HG03571 (cell line): ENCODE measurements at regions not wholly inside any gene's neighbourhood (a gene's known extent, or its start where the extent isn't known, plus 50 kb on each side); places are given as distances from the start of the nearest gene placed in this dataset.
"Not testable (repeated sequence)": the region's sequence is repeated elsewhere in the genome, so short reads cannot be mapped to it uniquely, and the experiment has no call there.

Experiments used
- ATAC-seq: cut with Tn5 transposase; IDR thresholded peaks from one replicate; pipeline ENCODE4 v1.9.1; 2021; ENCODE audit not compliant: unreplicated experiment

GRCh38 chrX:69065451-69065850 is 99.8 kb downstream of the PJA1 start:
- ATAC-seq, result no peak

GRCh38 chrX:69063486-69063885 is 101.8 kb downstream of the PJA1 start:
- ATAC-seq, result no peak

DNA sequence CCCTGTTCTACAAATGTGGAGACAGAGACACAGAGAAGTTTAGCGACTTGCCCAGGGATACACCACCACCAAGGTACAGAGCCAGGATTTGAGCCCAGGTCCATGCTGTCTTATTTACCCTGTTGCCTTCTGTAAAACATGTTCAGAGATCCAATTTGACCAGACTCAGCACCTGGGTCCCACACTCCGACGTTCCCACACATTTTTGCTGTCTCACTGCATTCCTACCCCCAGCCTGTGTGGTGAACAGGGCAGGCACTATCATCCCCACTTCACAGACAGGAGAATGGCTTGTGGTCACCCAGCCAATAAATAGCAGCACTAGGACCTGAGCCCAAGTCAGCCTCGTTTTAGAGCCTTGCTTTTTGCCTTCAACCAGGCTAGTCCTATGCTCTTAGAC is 102.8 kb downstream of the PJA1 start:
- no peak for ATAC-seq

DNA sequence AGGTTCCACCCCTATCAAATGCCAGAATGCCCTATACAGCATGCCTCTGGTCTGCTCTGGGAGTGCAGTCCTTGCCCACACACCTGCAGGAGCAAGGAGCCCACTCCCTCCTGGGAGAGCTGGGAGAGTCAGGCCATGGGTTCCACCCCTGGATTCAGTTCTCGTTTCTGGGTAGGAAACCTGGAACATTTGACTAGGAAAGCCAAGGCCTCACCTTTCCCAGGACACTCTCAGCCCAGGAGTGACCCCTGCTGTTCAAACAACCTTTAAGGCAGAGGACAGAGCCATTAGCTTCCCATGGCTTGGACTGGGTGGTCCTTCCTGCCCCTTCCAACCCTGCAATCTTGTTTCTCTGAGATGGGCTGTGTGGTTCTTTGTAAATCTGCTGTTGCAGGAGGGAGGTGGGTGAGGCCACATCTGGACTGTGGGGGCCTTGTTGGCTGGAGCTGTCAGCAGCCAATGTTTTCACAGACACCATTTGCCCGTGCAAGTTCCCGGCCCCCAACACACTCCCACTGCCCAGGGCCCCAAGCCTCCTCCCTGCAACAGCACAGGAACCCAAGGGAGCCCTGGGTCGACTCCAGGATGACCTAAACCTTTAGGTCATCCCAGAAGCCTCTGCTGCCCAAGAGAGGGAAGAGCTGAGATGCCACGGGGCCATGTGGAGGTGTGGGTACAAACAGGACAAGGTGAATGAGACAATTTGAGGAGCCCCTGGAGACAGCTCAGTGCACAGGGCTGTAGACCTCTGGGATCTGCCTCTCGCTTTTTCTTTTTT is 104.4 kb downstream of the PJA1 start:
- no peak for ATAC-seq

DNA sequence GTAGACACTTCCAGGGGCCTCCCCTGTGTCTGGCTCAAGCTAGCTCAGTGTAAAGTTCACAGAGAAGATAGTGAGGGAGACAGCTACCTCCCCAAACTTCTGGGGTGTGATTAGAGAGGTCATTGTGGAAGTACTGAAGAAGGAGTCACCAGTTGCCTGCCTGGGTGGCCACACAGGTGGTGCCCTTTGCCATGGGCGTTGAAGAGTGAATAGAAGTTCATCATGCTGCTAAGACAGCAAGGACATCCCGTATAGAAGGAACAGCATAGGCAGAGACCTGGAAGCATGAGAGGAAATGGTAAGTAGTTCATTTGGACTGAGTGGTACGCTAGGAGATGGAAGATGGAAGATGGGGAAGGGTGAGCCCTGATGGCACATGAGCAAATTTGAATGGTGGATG is 110.1 kb downstream of the PJA1 start:
- ATAC-seq, result no peak

DNA sequence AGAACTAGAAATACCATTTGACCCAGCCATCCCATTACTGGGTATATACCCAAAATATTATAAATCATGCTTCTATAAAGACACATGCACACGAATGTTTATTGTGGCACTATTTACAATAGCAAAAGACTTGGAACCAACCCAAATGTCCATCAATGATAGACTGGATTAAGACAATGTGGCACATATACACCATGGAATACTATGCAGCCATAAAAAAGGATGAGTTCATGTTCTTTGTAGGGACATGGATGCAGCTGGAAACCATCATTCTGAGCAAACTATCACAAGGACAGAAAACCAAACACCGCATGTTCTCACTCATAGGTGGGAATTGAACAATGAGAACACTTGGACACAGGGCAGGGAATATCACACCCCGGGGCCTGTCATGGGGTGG is 110.8 kb downstream of the PJA1 start:
- ATAC-seq, result not testable (repeated sequence)

- ATAC-seq, result no peak
These were observed 113.4 kb downstream of the PJA1 start for GRCh38 chrX:69051901-69052300.

- ATAC-seq, result no peak
These were observed 115.0 kb downstream of the PJA1 start for GRCh38 chrX:69050051-69050765.

DNA sequence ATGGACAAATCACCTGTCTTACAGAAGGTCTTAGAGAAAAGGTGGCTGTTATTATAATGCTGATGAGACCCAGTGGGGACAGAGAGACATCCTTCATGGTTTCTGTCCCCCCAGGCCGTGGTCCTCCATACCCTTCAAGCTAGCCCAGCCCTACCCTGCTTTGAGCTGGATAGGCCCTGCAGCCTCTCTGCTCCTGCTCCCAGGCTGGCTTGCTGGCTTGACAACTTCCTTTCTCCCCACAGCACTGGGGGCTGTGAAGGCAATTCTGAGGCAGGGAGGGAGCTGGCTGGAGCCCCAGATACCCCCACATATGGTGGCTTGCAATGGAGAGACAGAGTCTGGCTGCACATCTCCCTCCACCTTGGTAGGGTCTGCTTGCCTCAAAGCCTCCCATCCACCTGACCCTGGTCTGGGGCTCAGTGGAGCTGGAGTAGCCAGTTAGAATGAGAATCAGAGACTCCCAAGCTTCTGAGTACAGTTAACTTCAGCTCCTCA is 118.2 kb downstream of the PJA1 start:
- no peak for ATAC-seq

DNA sequence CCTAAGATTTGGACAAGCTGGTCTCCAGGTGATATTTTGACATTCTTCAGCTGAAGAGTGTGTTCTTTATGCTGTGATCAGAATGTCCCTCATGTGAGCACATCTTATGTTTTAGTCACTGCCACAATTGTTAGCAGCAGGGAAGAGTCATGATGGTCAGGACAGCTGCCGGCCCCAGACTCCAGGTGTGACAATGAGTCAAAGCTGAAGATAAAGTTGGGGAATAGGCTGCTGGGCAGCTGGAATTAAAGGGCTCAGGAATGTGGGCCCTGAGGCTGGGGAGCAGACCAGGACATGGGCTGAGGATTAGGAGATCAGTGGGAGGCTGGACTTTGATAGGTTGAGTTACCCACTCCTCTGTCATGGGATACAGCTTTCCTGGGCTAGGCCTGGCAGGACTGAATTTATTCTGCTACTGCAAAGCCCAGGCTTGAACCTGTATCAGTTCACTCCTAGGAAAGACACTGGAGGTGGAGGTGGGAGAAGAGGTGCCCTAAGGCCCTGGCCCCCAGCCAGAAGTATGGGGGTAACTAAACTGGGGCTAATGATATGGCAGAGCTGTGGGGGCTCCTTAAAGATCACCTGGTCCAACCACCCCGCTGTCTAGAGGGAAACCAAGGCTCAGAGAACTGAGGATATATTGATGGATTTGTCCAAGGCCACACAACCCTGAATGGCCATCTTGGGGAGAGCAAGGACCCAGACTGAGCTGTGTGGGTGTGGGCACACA is 119.5 kb downstream of the PJA1 start:
- no peak for ATAC-seq

DNA sequence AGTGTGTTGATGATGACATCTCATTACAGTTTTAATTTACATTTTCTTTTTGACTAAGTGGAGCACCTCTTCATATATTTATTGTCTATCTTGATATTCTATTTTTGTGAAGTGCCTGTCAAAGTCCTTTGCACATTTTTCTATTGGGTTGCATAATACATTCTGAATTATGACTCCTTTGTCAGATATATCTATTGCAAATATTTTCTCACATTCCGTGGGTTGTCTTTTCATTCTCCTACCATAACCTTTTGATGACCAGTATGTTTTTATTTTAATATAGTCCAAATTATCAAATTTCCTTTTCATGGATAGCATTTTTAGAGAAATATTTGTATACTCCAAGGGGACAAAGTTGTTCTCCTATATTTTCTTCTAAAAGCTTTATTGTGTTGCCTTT is 126.4 kb downstream of the PJA1 start:
- no peak for ATAC-seq

DNA sequence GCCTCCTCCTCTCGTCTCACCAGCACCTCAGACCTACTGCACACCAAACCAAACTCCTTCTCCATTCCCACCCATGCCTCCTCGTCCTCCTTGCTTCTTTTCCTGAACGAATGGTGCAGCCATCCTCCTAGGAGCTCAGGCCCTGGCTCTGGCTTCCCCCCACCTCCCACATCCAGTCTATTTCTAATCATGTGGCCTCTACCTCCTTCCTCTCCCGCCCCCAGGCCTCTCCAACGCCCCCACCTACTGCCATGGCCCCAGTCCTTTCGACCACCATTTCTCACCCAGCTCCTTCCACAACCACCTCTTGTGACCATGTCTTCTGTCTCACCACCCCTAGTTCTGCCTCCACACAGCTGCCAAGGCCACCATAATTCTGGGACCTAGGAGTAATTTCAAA is 127.1 kb downstream of the PJA1 start:
- no peak for ATAC-seq

DNA sequence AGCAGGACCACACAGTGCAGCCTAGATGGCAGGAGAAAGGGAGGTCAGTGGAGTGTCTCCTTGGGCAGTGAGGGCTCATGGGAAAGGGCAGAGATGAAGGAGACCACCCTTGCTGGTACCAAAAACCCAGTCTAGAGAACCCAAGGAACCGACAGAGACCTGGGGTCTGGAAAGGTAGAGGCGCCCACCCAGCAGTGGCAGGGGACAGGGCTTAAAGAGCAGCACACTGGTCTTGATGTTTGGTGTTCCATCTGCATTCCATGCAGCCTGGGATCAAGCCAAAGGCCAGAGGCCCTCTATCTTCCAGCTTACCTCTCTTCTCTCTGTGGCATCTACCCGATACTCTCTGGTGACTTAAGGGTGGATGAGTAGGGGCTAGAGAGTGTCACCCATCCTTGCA is 127.5 kb downstream of the PJA1 start:
- ATAC-seq, result no peak

DNA sequence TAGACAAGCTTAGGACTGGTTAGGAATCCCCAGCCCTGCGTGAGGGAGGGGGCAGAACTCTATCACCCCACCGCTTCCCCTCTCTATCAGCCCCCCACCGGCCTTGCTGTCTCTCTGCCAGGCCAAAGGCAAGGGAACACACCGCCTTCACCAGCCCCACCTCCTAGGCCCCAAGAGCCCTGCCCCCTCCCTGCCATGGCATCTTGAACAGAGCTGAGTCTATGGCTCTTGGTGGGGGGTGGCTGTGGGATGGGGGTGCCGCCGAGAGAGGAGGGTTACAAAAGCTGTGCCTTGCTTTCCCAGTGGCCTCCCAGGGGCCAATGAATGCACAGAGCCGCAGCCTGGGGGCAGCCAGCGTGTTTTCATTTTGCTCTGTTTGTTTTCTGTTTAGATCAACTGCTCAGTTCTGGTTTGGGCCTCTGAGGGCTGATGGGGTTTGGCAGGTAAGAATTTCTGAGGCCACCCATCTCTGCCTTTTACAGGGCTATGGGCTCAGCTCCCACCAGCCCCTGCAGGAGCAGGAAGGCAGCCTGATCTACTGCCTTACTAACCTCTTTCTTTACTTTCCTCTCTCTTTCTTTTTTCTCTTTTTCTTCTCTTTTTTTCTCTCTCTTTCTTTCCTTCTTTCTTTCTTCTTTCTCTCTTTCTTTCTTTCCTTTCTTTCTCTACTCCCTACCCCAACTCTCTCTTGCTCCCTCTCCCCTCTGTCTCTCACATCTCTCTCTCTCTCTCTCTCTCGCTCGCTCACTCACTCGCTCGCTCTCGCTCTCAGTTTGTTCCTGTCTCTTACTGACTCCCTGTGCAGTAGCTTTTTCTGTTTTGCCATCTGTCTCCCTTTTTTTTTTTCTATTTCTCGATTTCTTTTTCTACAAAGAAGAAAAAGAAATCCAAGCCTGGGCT is 128.3 kb downstream of the PJA1 start:
- no peak for ATAC-seq

DNA sequence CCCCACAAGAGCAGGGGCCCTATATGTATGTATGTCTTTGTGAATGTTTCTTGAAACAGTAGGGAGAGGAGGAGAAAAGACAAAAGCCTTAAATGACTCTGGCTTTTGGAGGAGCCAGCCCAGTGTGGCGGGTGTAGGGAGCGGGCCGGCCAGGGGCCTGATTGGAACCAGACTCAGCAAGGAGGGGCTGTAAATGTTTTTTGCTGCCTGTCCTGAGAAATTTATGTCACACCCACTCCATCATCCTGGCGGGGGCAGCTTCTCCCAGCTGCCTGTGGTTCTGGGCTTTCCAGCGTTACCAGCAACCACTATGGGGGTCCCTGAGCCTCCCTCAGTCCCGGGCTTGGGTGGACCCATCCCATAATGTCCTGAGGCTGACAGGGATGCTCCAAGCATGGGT is 130.8 kb downstream of the PJA1 start:
- no peak for ATAC-seq

GRCh38 chrX:69033936-69034335 is 131.3 kb downstream of the PJA1 start:
- ATAC-seq, result no peak

- no peak for ATAC-seq
These were observed 132.7 kb downstream of the PJA1 start for GRCh38 chrX:69032601-69033000.

GRCh38 chrX:69031971-69032391 is 133.3 kb downstream of the PJA1 start:
- ATAC-seq, result no peak

DNA sequence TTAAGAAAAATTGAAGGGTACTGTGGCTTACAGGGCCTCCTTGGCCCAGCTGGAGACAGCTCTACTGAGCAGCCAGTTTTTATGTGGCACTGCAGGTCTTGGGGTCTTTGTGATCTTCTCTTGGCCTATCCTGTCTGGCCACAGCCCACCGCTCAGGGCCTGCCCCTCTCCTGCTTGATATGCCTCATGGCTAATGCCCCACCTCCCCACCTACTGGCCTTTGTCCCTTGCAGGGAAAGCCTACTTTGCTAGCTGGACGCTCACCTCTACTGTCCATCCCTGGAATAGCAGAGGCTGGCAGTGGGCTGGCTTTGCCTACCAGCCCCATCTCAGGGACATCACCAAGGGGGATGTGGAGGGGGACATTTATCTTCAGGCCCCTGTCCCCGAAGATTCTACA is 134.1 kb downstream of the PJA1 start:
- no peak for ATAC-seq

GRCh38 chrX:69029771-69030170 is 135.5 kb downstream of the PJA1 start:
- no peak for ATAC-seq

GRCh38 chrX:69028761-69029120 is 136.5 kb downstream of the PJA1 start:
- no peak for ATAC-seq
